HEK293 (cell line): ENCODE measurements at regions not wholly inside any gene's neighbourhood (a gene's known extent, or its start where the extent isn't known, plus 50 kb on each side); places are given as distances from the start of the nearest gene placed in this dataset.

ENCODE experiments used
- CTCF ChIA-PET: fragments of 350-600 bp; formaldehyde crosslinking; extraction: SDS; loops from one replicate; lab custom pipeline; 2021; ENCODE audit warnings: antibody characterized with exemption; lab: Yijun Ruan, JAX
- POLR2A ChIA-PET: fragments of 300-600 bp; formaldehyde crosslinking; extraction: SDS; loops from one replicate; lab custom pipeline; 2020; ENCODE audit warnings: antibody characterized with exemption, inconsistent platforms; lab: Yijun Ruan, JAX
- H3K27ac ChIP-seq: fragments of 200-500 bp; sonication (Bioruptor generic); 2 replicates; pipeline ENCODE4 v1.5.1; 2014; ENCODE audit warnings: low read depth, low read length, control low read depth, inconsistent platforms; ENCODE audit errors: extremely low read depth
- H3K36me3 ChIP-seq, 2 experiments: fragments of 200-500 bp in 1 of 2; sonication (Bioruptor generic) in 1 of 2; 1 replicate in 1 of 2; 2 replicates in 1 of 2; pipeline ENCODE4 v1.5.1; 2014 to 2017; ENCODE audit warnings: inconsistent platforms in 2 of 2, low read length in 2 of 2; ENCODE audit not compliant: control insufficient read depth in 2 of 2, insufficient read depth in 1 of 2
- H3K4me1 ChIP-seq: fragments of 200-500 bp; sonication (Bioruptor generic); 2 replicates; pipeline ENCODE4 v1.5.1; 2014; ENCODE audit warnings: mild to moderate bottlenecking, low read length, inconsistent platforms; ENCODE audit not compliant: control insufficient read depth, insufficient read depth
- H3K4me3 ChIP-seq: 2 replicates; pipeline ENCODE4 v1.5.1; 2011; ENCODE audit warnings: low read depth, mild to moderate bottlenecking, control low read depth, low read length, moderate library complexity
- H3K9me3 ChIP-seq: fragments of 200-500 bp; sonication (Bioruptor generic); 2 replicates; pipeline ENCODE4 v1.5.1; 2014; ENCODE audit warnings: low read depth, low read length, inconsistent platforms; ENCODE audit not compliant: control insufficient read depth, insufficient read depth
- HOXD13 ChIP-seq: sonication (generic); formaldehyde crosslinking; IDR thresholded peaks from 2 replicates; pipeline ENCODE4 v1.8.0; 2022; ENCODE audit warnings: missing genetic modification reagents, borderline replicate concordance
- PRDM1 ChIP-seq: fragments of 450-650 bp; formaldehyde crosslinking; IDR thresholded peaks from 2 replicates; pipeline ENCODE4; 2016; ENCODE audit warnings: missing biosample characterization, missing genetic modification characterization
- YY1 ChIP-seq: fragments of 450-650 bp; formaldehyde crosslinking; IDR thresholded peaks from 2 replicates; pipeline ENCODE4 v1.5.1; 2018; ENCODE audit warnings: missing biosample characterization, missing genetic modification characterization
- ZNF155 ChIP-seq: fragments of 450-650 bp; formaldehyde crosslinking; IDR thresholded peaks from 2 replicates; pipeline ENCODE4 v1.5.1; 2016; ENCODE audit warnings: missing biosample characterization, missing genetic modification characterization
- ZNF175 ChIP-seq: fragments of 450-650 bp; formaldehyde crosslinking; IDR thresholded peaks from 2 replicates; pipeline ENCODE4 v1.5.1; 2016; ENCODE audit warnings: missing biosample characterization, missing genetic modification characterization
- ZNF19 ChIP-seq: fragments of 450-650 bp; formaldehyde crosslinking; IDR thresholded peaks from 2 replicates; pipeline ENCODE4; 2016; ENCODE audit warnings: missing biosample characterization, missing genetic modification characterization, low read depth
- ZNF24 ChIP-seq: fragments of 450-650 bp; formaldehyde crosslinking; IDR thresholded peaks from 2 replicates; pipeline ENCODE4 v1.5.1; 2016; ENCODE audit warnings: missing biosample characterization, missing genetic modification characterization
- ZNF280C ChIP-seq: fragments of 450-650 bp; formaldehyde crosslinking; IDR thresholded peaks from 2 replicates; pipeline ENCODE4 v1.5.1; 2016; ENCODE audit warnings: missing biosample characterization, missing genetic modification characterization
- ZNF324 ChIP-seq: fragments of 450-650 bp; formaldehyde crosslinking; IDR thresholded peaks from 2 replicates; pipeline ENCODE4 v1.5.1; 2016; ENCODE audit warnings: missing biosample characterization, missing genetic modification characterization
- ZNF394 ChIP-seq: fragments of 450-650 bp; formaldehyde crosslinking; IDR thresholded peaks from 2 replicates; pipeline ENCODE4 v1.5.1; 2016; ENCODE audit warnings: missing biosample characterization, missing genetic modification characterization, mild to moderate bottlenecking, moderate library complexity, borderline replicate concordance
- ZNF404 ChIP-seq: fragments of 450-650 bp; formaldehyde crosslinking; IDR thresholded peaks from 2 replicates; pipeline ENCODE4 v1.5.1; 2017; ENCODE audit warnings: missing biosample characterization, missing genetic modification characterization
- ZNF548 ChIP-seq: fragments of 450-650 bp; formaldehyde crosslinking; IDR thresholded peaks from 2 replicates; pipeline ENCODE4 v1.5.1; 2016; ENCODE audit warnings: missing biosample characterization, missing genetic modification characterization
- ZNF580 ChIP-seq: fragments of 450-650 bp; formaldehyde crosslinking; IDR thresholded peaks from 2 replicates; pipeline ENCODE4 v1.5.1; 2016; ENCODE audit warnings: missing biosample characterization, missing genetic modification characterization
- ZNF670 ChIP-seq: fragments of 450-650 bp; formaldehyde crosslinking; IDR thresholded peaks from 2 replicates; pipeline ENCODE4 v1.5.1; 2016; ENCODE audit warnings: missing biosample characterization, missing genetic modification characterization, low read depth
- ZNF768 ChIP-seq: fragments of 450-650 bp; formaldehyde crosslinking; IDR thresholded peaks from 2 replicates; pipeline ENCODE4 v1.5.1; 2018; ENCODE audit warnings: missing biosample characterization, mild to moderate bottlenecking, missing genetic modification characterization
- TF ChIP-seq, protein P1 (sequence below): fragments of 450-650 bp; formaldehyde crosslinking; IDR thresholded peaks from 2 replicates; pipeline ENCODE4 v1.5.1; 2016; ENCODE audit warnings: missing biosample characterization, missing genetic modification characterization, low read depth
- TF ChIP-seq, protein P2 (sequence below): fragments of 450-650 bp; IDR thresholded peaks from 2 replicates; pipeline ENCODE4 v1.5.1; 2018; ENCODE audit warnings: missing biosample characterization, mild to moderate bottlenecking, missing genetic modification characterization

- no peak for TF ChIP-seq ZNF768 (tag by site-specific recombination)
- TF ChIP-seq, protein P1, sequence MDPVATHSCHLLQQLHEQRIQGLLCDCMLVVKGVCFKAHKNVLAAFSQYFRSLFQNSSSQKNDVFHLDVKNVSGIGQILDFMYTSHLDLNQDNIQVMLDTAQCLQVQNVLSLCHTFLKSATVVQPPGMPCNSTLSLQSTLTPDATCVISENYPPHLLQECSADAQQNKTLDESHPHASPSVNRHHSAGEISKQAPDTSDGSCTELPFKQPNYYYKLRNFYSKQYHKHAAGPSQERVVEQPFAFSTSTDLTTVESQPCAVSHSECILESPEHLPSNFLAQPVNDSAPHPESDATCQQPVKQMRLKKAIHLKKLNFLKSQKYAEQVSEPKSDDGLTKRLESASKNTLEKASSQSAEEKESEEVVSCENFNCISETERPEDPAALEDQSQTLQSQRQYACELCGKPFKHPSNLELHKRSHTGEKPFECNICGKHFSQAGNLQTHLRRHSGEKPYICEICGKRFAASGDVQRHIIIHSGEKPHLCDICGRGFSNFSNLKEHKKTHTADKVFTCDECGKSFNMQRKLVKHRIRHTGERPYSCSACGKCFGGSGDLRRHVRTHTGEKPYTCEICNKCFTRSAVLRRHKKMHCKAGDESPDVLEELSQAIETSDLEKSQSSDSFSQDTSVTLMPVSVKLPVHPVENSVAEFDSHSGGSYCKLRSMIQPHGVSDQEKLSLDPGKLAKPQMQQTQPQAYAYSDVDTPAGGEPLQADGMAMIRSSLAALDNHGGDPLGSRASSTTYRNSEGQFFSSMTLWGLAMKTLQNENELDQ, result no peak
- TF ChIP-seq ZNF580, result no peak
- TF ChIP-seq ZNF548 (tag by site-specific recombination), result no peak
- TF ChIP-seq ZNF670 (tag by site-specific recombination), result no peak
- TF ChIP-seq ZNF24, result no peak
- no peak for TF ChIP-seq ZNF175 (tag by site-specific recombination)
- TF ChIP-seq YY1 (tag by site-specific recombination), result no peak
- no peak for TF ChIP-seq ZNF155 (tag by site-specific recombination)
- no peak for TF ChIP-seq HOXD13
- no peak for TF ChIP-seq ZNF19 (tag by site-specific recombination)
- TF ChIP-seq, protein P2, sequence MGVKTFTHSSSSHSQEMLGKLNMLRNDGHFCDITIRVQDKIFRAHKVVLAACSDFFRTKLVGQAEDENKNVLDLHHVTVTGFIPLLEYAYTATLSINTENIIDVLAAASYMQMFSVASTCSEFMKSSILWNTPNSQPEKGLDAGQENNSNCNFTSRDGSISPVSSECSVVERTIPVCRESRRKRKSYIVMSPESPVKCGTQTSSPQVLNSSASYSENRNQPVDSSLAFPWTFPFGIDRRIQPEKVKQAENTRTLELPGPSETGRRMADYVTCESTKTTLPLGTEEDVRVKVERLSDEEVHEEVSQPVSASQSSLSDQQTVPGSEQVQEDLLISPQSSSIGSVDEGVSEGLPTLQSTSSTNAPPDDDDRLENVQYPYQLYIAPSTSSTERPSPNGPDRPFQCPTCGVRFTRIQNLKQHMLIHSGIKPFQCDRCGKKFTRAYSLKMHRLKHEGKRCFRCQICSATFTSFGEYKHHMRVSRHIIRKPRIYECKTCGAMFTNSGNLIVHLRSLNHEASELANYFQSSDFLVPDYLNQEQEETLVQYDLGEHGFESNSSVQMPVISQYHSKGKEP (tag by site-specific recombination), result no peak
Measured at GRCh38 chr12:126400831-126401230, 1335.6 kb downstream of the AACS start (continued).

DNA sequence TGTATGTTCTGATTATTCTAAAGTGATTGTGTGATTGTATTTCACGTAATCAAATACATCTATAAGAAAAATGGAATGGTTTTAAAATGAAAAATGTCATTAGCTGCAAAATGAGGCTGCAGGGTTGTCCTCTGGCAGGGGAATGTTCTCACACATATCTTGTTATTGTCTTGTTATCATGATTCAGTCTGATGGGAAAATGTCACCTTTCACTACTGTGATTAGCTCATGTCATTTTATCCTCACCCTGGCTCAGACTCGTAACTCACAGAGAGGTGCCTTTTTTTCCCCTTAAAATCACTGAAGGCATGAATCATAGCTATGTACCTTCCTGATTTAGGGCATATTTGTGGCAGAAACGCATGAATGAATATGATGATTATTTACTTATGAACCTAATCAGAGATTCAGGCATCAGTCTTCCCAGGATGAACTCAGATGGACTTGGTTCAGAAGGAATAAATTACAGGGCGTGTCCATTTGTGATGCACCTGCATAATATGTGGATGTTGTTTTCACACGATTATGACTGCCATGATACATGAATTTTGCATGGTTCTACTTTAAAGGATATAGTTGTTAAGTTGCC, 1339.2 kb downstream of the AACS start:
- Histone ChIP-seq H3K36me3 (no peaks in the 10 kb centered on the region), H3K27ac (no peak overlapping the region), H3K4me3 (no peak overlapping the region), H3K4me1 (no peaks in the 10 kb centered on the region), H3K9me3 (no peaks in the 10 kb centered on the region)
- no peak for TF ChIP-seq ZNF324 (tag by site-specific recombination)
- no peak for TF ChIP-seq ZNF280C (tag by site-specific recombination)
- TF ChIP-seq ZNF394 (tag by site-specific recombination), result no peak
- ChIA-PET POLR2A (no interaction called here), CTCF (no interaction called here)

- H3K4me3 ChIP-seq, result no peak overlapping the region
- H3K9me3 ChIP-seq, result no peaks in the 10 kb centered on the region
- H3K4me1 ChIP-seq, result no peaks in the 10 kb centered on the region
- CTCF ChIA-PET, result no interaction called here
- no peak for TF ChIP-seq PRDM1
- no peak for TF ChIP-seq ZNF404 (tag by site-specific recombination)
- no peak overlapping the region for H3K27ac ChIP-seq
- POLR2A ChIA-PET, result no interaction called here
- H3K36me3 ChIP-seq, result no peaks in the 10 kb centered on the region
Measured at GRCh38 chr12:126418400-126418799, 1353.2 kb downstream of the AACS start.
